HepG2 (cell line): ENCODE measurements at regions not wholly inside any gene's neighbourhood (a gene's known extent, or its start where the extent isn't known, plus 50 kb on each side); places are given as distances from the start of the nearest gene placed in this dataset.

Experiments used
- EED ChIP-seq: sonication (generic); formaldehyde crosslinking; IDR thresholded peaks from 2 replicates; pipeline ENCODE4 v1.5.0; 2020; ENCODE audit warnings: mild to moderate bottlenecking, missing genetic modification reagents
- NCOR1 ChIP-seq: fragments of 200-600 bp; sonication (generic); IDR thresholded peaks from 2 replicates; pipeline ENCODE4 v1.7.0; 2017; ENCODE audit warnings: antibody characterized with exemption, low read length, borderline replicate concordance
- PCBP2 ChIP-seq: fragments of 200-400 bp; formaldehyde crosslinking; optimal IDR thresholded peaks from 2 replicates; pipeline ENCODE3; 2018; ENCODE audit warnings: low read length, low read depth; ENCODE audit not compliant: poor library complexity, severe bottlenecking
- TP53 ChIP-seq: sonication (generic); formaldehyde crosslinking; conservative IDR thresholded peaks from 2 replicates; pipeline ENCODE4 v1.4.0; 2020; ENCODE audit warnings: missing genetic modification reagents
- WIZ ChIP-seq: sonication (generic); formaldehyde crosslinking; IDR thresholded peaks from 2 replicates; pipeline ENCODE4 v1.5.1; 2020; ENCODE audit warnings: mild to moderate bottlenecking, missing genetic modification reagents
- XRCC5 ChIP-seq: fragments of 200-400 bp; formaldehyde crosslinking; optimal IDR thresholded peaks from 2 replicates; pipeline ENCODE3; 2017; ENCODE audit warnings: mild to moderate bottlenecking, low read length
- ZFX ChIP-seq: sonication (generic); formaldehyde crosslinking; IDR thresholded peaks from 2 replicates; pipeline ENCODE4 v1.4.0; 2020; ENCODE audit warnings: mild to moderate bottlenecking, low read depth, missing genetic modification reagents, moderate library complexity
- ZNF350 ChIP-seq: sonication (generic); formaldehyde crosslinking; IDR thresholded peaks from 2 replicates; pipeline ENCODE4 v1.4.0; 2020; ENCODE audit warnings: mild to moderate bottlenecking, low read depth, missing genetic modification reagents, borderline replicate concordance
- ZNF784 ChIP-seq: sonication (generic); formaldehyde crosslinking; IDR thresholded peaks from 2 replicates; pipeline ENCODE4 v1.5.1; 2020; ENCODE audit warnings: missing genetic modification reagents, mild to moderate bottlenecking, borderline replicate concordance
- ZZZ3 ChIP-seq: sonication (generic); formaldehyde crosslinking; IDR thresholded peaks from 2 replicates; pipeline ENCODE4 v1.4.0; 2020; ENCODE audit warnings: missing genetic modification reagents, mild to moderate bottlenecking, borderline replicate concordance
- TF ChIP-seq, protein P1 (sequence below): sonication (generic); formaldehyde crosslinking; IDR thresholded peaks from 2 replicates; pipeline ENCODE4 v1.5.0; 2020; ENCODE audit warnings: mild to moderate bottlenecking, missing genetic modification reagents, borderline replicate concordance
- TF ChIP-seq, protein P2 (sequence below): sonication (generic); formaldehyde crosslinking; IDR thresholded peaks from 2 replicates; pipeline ENCODE4 v1.5.1; 2020; ENCODE audit warnings: missing genetic modification reagents, mild to moderate bottlenecking, borderline replicate concordance
- TF ChIP-seq, protein P3 (sequence below): sonication (generic); formaldehyde crosslinking; IDR thresholded peaks from 2 replicates; pipeline ENCODE4 v1.4.0; 2020; ENCODE audit warnings: missing genetic modification reagents

DNA sequence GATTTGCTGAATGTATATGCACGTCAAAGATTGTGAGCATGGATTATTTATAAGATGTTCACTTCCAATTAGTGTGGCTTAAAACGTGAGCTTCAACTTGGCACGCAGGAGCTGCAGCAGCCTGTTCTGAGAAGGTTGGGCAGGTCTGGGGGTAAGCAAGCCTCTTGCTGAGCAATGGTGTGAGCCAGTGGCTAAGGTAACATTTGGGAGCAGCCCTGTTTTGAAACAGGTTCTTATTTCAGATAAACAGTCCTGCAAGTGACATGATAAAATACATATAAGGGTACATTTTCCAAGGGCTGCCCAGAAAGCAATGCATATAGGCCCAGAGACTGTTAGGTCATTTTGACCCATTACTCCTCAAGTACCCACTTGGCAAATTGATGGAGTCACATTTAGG, 415.3 kb downstream of the ZNF521 start (continued):
- TF ChIP-seq, protein P1, sequence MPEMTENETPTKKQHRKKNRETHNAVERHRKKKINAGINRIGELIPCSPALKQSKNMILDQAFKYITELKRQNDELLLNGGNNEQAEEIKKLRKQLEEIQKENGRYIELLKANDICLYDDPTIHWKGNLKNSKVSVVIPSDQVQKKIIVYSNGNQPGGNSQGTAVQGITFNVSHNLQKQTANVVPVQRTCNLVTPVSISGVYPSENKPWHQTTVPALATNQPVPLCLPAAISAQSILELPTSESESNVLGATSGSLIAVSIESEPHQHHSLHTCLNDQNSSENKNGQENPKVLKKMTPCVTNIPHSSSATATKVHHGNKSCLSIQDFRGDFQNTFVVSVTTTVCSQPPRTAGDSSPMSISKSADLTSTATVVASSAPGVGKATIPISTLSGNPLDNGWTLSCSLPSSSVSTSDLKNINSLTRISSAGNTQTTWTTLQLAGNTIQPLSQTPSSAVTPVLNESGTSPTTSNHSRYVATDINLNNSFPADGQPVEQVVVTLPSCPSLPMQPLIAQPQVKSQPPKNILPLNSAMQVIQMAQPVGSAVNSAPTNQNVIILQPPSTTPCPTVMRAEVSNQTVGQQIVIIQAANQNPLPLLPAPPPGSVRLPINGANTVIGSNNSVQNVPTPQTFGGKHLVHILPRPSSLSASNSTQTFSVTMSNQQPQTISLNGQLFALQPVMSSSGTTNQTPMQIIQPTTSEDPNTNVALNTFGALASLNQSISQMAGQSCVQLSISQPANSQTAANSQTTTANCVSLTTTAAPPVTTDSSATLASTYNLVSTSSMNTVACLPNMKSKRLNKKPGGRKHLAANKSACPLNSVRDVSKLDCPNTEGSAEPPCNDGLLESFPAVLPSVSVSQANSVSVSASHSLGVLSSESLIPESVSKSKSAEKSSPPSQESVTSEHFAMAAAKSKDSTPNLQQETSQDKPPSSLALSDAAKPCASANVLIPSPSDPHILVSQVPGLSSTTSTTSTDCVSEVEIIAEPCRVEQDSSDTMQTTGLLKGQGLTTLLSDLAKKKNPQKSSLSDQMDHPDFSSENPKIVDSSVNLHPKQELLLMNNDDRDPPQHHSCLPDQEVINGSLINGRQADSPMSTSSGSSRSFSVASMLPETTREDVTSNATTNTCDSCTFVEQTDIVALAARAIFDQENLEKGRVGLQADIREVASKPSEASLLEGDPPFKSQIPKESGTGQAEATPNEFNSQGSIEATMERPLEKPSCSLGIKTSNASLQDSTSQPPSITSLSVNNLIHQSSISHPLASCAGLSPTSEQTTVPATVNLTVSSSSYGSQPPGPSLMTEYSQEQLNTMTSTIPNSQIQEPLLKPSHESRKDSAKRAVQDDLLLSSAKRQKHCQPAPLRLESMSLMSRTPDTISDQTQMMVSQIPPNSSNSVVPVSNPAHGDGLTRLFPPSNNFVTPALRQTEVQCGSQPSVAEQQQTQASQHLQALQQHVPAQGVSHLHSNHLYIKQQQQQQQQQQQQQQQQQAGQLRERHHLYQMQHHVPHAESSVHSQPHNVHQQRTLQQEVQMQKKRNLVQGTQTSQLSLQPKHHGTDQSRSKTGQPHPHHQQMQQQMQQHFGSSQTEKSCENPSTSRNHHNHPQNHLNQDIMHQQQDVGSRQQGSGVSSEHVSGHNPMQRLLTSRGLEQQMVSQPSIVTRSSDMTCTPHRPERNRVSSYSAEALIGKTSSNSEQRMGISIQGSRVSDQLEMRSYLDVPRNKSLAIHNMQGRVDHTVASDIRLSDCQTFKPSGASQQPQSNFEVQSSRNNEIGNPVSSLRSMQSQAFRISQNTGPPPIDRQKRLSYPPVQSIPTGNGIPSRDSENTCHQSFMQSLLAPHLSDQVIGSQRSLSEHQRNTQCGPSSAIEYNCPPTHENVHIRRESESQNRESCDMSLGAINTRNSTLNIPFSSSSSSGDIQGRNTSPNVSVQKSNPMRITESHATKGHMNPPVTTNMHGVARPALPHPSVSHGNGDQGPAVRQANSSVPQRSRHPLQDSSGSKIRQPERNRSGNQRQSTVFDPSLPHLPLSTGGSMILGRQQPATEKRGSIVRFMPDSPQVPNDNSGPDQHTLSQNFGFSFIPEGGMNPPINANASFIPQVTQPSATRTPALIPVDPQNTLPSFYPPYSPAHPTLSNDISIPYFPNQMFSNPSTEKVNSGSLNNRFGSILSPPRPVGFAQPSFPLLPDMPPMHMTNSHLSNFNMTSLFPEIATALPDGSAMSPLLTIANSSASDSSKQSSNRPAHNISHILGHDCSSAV (CRISPR knock-in tag), result no peak
- TF ChIP-seq, protein P2, sequence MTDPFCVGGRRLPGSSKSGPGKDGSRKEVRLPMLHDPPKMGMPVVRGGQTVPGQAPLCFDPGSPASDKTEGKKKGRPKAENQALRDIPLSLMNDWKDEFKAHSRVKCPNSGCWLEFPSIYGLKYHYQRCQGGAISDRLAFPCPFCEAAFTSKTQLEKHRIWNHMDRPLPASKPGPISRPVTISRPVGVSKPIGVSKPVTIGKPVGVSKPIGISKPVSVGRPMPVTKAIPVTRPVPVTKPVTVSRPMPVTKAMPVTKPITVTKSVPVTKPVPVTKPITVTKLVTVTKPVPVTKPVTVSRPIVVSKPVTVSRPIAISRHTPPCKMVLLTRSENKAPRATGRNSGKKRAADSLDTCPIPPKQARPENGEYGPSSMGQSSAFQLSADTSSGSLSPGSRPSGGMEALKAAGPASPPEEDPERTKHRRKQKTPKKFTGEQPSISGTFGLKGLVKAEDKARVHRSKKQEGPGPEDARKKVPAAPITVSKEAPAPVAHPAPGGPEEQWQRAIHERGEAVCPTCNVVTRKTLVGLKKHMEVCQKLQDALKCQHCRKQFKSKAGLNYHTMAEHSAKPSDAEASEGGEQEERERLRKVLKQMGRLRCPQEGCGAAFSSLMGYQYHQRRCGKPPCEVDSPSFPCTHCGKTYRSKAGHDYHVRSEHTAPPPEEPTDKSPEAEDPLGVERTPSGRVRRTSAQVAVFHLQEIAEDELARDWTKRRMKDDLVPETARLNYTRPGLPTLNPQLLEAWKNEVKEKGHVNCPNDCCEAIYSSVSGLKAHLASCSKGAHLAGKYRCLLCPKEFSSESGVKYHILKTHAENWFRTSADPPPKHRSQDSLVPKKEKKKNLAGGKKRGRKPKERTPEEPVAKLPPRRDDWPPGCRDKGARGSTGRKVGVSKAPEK (CRISPR knock-in tag), result no peak
- TF ChIP-seq NCOR1 (no peak), ZNF350 (CRISPR knock-in tag) (no peak), ZZZ3 (CRISPR knock-in tag) (no peak), ZFX (CRISPR knock-in tag) (no peak), TP53 (no peak), PCBP2 (no peak), ZNF784 (no peak), WIZ (CRISPR knock-in tag) (no peak), XRCC5 (no peak), EED (no peak)
- TF ChIP-seq, protein P3, sequence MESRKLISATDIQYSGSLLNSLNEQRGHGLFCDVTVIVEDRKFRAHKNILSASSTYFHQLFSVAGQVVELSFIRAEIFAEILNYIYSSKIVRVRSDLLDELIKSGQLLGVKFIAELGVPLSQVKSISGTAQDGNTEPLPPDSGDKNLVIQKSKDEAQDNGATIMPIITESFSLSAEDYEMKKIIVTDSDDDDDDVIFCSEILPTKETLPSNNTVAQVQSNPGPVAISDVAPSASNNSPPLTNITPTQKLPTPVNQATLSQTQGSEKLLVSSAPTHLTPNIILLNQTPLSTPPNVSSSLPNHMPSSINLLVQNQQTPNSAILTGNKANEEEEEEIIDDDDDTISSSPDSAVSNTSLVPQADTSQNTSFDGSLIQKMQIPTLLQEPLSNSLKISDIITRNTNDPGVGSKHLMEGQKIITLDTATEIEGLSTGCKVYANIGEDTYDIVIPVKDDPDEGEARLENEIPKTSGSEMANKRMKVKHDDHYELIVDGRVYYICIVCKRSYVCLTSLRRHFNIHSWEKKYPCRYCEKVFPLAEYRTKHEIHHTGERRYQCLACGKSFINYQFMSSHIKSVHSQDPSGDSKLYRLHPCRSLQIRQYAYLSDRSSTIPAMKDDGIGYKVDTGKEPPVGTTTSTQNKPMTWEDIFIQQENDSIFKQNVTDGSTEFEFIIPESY (CRISPR knock-in tag), result no peak
